ENCODE measurements at regions not wholly inside any gene's neighbourhood (a gene's known extent, or its start where the extent isn't known, plus 50 kb on each side); places are given as distances from the start of the nearest gene placed in this dataset.

DNA sequence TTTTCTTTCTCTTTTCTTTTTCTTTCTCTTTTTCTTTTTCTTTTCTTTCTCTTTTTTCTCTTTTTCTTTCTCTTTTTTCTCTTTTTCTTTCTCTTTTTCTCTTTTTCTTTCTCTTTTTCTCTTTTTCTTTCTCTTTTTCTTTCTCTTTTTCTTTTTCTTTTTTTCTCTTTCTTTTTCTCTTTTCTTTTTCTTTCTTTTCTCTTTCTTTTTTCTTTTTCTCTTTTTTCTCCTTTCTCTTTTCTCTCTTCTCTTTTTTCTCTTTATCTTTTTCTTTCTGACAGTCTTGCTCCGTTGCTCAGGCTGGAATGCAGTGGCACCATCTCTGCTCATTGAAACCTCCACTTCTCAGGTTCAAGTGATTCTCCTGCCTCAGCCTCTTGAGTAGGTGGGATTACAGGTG lies 335.7 kb downstream of the SQOR start:
- TF ChIP-seq, protein P1, sequence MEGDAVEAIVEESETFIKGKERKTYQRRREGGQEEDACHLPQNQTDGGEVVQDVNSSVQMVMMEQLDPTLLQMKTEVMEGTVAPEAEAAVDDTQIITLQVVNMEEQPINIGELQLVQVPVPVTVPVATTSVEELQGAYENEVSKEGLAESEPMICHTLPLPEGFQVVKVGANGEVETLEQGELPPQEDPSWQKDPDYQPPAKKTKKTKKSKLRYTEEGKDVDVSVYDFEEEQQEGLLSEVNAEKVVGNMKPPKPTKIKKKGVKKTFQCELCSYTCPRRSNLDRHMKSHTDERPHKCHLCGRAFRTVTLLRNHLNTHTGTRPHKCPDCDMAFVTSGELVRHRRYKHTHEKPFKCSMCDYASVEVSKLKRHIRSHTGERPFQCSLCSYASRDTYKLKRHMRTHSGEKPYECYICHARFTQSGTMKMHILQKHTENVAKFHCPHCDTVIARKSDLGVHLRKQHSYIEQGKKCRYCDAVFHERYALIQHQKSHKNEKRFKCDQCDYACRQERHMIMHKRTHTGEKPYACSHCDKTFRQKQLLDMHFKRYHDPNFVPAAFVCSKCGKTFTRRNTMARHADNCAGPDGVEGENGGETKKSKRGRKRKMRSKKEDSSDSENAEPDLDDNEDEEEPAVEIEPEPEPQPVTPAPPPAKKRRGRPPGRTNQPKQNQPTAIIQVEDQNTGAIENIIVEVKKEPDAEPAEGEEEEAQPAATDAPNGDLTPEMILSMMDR (IDR thresholded peaks at IDR 0.05) = no peak
- no peak for TF ChIP-seq ZFX (IDR thresholded peaks at IDR 0.05; ENCODE audit: borderline replicate concordance)
